HCT116 (cell line): ENCODE measurements at regions not wholly inside any gene's neighbourhood (a gene's known extent, or its start where the extent isn't known, plus 50 kb on each side); places are given as distances from the start of the nearest gene placed in this dataset.

ENCODE experiments used
- ATAC-seq: fragments of 200-7000 bp; cut with Tn5 transposase; 2 replicates; pipeline ENCODE4 v1.9.1; 2020; ENCODE audit warnings: mild to moderate bottlenecking, moderate library complexity
- BruUV-seq: library from RNA; stranded (reverse); fragments of 400-500 nt; replicated peaks from 2 replicates; lab custom pipeline; 2021; lab: Mats Ljungman, UMichigan
- CTCF ChIA-PET: fragments of 300-600 bp; sonication (Branson Sonifier 250); formaldehyde crosslinking; loops from one replicate; lab custom pipeline; 2021; ENCODE audit warnings: antibody characterized with exemption; lab: Charles Lee
- POLR2A ChIA-PET: fragments of 300-600, 350-600 bp; sonication (Branson Sonifier 250); formaldehyde crosslinking; loops from one replicate; lab custom pipeline; 2021; ENCODE audit warnings: antibody characterized with exemption; lab: Charles Lee
- RAD21 ChIA-PET, 2 experiments: fragments of 300-600 bp; sonication (Branson Sonifier 250); formaldehyde crosslinking; loops; one replicate each; lab custom pipeline; 2023; ENCODE audit warnings: low total read pairs in 2 of 2; ENCODE audit not compliant: uncharacterized antibody in 2 of 2, unreplicated experiment in 2 of 2, low non-redundant PET in 1 of 2; lab: Charles Lee
- DNase-seq: peaks from one replicate; pipeline ENCODE4 v3.0.0-alpha.2; 2010; ENCODE audit warnings: low read depth, low spot score
- H2AFZ ChIP-seq: fragments of 200-600 bp; shearing (Covaris generic), sonication (generic); 2 replicates; pipeline ENCODE4 v1.6.1; 2017; ENCODE audit warnings: low read depth, mixed run types, mixed read lengths, antibody characterized with exemption, low read length; ENCODE audit not compliant: poor library complexity, severe bottlenecking
- H3K27ac ChIP-seq: 2 replicates; pipeline ENCODE4 v1.5.1; 2012; ENCODE audit warnings: low read depth, low read length
- H3K27me3 ChIP-seq: fragments of 200-600 bp; sonication (generic); 2 replicates; pipeline ENCODE4 v1.6.1; 2016; ENCODE audit warnings: mixed run types, low read length, mixed read lengths; ENCODE audit not compliant: insufficient read depth
- H3K36me3 ChIP-seq, 2 experiments: fragments of 200-500 bp in 1 of 2; fragments of 200-600 bp in 1 of 2; sonication (Bioruptor generic) in 1 of 2; sonication (generic) in 1 of 2; 2 replicates each; pipeline versions ENCODE4 v1.5.1 to v1.6.1; 2014 to 2016; ENCODE audit warnings: low read length in 2 of 2, inconsistent platforms in 1 of 2, mixed read lengths in 1 of 2, mixed run types in 1 of 2; ENCODE audit not compliant: insufficient read depth in 2 of 2, control insufficient read depth in 1 of 2
- H3K4me1 ChIP-seq, 2 experiments: fragments of 200-600 bp in 1 of 2; sonication (generic) in 1 of 2; 2 replicates each; pipeline versions ENCODE4 v1.5.1 to v1.6.1; 2012 to 2017; ENCODE audit warnings: low read length in 2 of 2, inconsistent platforms in 1 of 2, mild to moderate bottlenecking in 1 of 2, mixed read lengths in 1 of 2, mixed run types in 1 of 2, moderate library complexity in 1 of 2; ENCODE audit not compliant: insufficient read depth in 2 of 2, control insufficient read depth in 1 of 2
- H3K4me2 ChIP-seq: fragments of 200-600 bp; sonication (generic); 2 replicates; pipeline ENCODE4 v1.6.1; 2017; ENCODE audit warnings: mixed run types, low read length, mixed read lengths
- H3K4me3 ChIP-seq, 2 experiments: fragments of 200-600 bp in 1 of 2; sonication (generic) in 1 of 2; replicated peaks in 1 of 2; 2 replicates each; pipeline ENCODE4 v1.5.1; 2011 to 2016; ENCODE audit warnings: low read length in 2 of 2, control low read depth in 1 of 2, low read depth in 1 of 2, mild to moderate bottlenecking in 1 of 2, mixed read lengths in 1 of 2, mixed run types in 1 of 2
- H3K79me2 ChIP-seq: fragments of 200-600 bp; sonication (generic); 2 replicates; pipeline ENCODE4 v1.6.1; 2017; ENCODE audit warnings: mild to moderate bottlenecking, mixed run types, low read length, moderate library complexity, mixed read lengths; ENCODE audit not compliant: insufficient read depth
- H3K9ac ChIP-seq: fragments of 200-600 bp; sonication (generic); 2 replicates; pipeline ENCODE4 v1.6.1; 2016; ENCODE audit warnings: low read length, mixed read lengths
- H3K9me2 ChIP-seq: fragments of 200-600 bp; sonication (generic), shearing (Covaris generic); 2 replicates; pipeline ENCODE4 v1.6.1; 2017; ENCODE audit warnings: mixed run types, mild to moderate bottlenecking, moderate library complexity; ENCODE audit not compliant: insufficient read depth
- H3K9me3 ChIP-seq, 2 experiments: fragments of 200-500 bp in 1 of 2; fragments of 200-600 bp in 1 of 2; sonication (Bioruptor generic) in 1 of 2; sonication (generic) in 1 of 2; 2 replicates each; pipeline ENCODE4 v1.6.1; 2014 to 2017; ENCODE audit warnings: low read length in 2 of 2, mixed read lengths in 2 of 2, inconsistent platforms in 1 of 2, low read depth in 1 of 2, mild to moderate bottlenecking in 1 of 2, mixed run types in 1 of 2, moderate library complexity in 1 of 2; ENCODE audit not compliant: control insufficient read depth in 1 of 2, insufficient read depth in 1 of 2
- H4K20me1 ChIP-seq: fragments of 200-600 bp; sonication (generic), shearing (Covaris generic); 2 replicates; pipeline ENCODE4 v1.6.1; 2017; ENCODE audit warnings: mixed run types, mild to moderate bottlenecking, moderate library complexity; ENCODE audit not compliant: insufficient read depth
- ATF3 ChIP-seq: IDR thresholded peaks from 2 replicates; pipeline ENCODE4 v1.6.1; 2012
- CBX3 ChIP-seq: IDR thresholded peaks from 2 replicates; pipeline ENCODE4 v1.6.1; 2012; ENCODE audit warnings: low read depth
- CEBPB ChIP-seq: IDR thresholded peaks from 2 replicates; pipeline ENCODE4 v1.6.1; 2012; ENCODE audit warnings: low read depth
- CTCF ChIP-seq, 3 experiments: fragments of 200-600 bp in 1 of 3; sonication (generic) in 1 of 3; IDR thresholded peaks in 2 of 3; conservative IDR thresholded peaks in 1 of 3; 2 replicates each; pipeline ENCODE4 v1.5.1; 2012 to 2017; ENCODE audit warnings: low read depth in 2 of 3, low read length in 2 of 3, antibody characterized with exemption in 1 of 3, borderline replicate concordance in 1 of 3, control low read depth in 1 of 3, mild to moderate bottlenecking in 1 of 3, mixed read lengths in 1 of 3, mixed run types in 1 of 3, moderate library complexity in 1 of 3; ENCODE audit not compliant: insufficient read depth in 1 of 3
- ELF1 ChIP-seq: IDR thresholded peaks from 2 replicates; pipeline ENCODE4 v1.6.1; 2012; ENCODE audit warnings: low read depth, borderline replicate concordance
- EZH2phosphoT487 ChIP-seq: fragments of 200-600 bp; IDR thresholded peaks from 2 replicates; pipeline ENCODE4 v1.6.1; 2018; ENCODE audit warnings: antibody characterized with exemption, borderline replicate concordance
- POLR2A ChIP-seq: IDR thresholded peaks from 2 replicates; pipeline ENCODE4 v1.7.0; 2011; ENCODE audit warnings: borderline replicate concordance; ENCODE audit not compliant: insufficient read depth, insufficient read length; ENCODE audit errors: extremely low read depth
- REST ChIP-seq: IDR thresholded peaks from 2 replicates; pipeline ENCODE4 v1.6.1; 2012; ENCODE audit warnings: low read depth
- SIN3A ChIP-seq: IDR thresholded peaks from 2 replicates; pipeline ENCODE4 v1.6.1; 2012; ENCODE audit warnings: low read depth
- TCF7L2 ChIP-seq: IDR thresholded peaks from 2 replicates; pipeline ENCODE4 v1.7.0; 2011; ENCODE audit warnings: borderline replicate concordance, inconsistent platforms; ENCODE audit not compliant: insufficient read depth, insufficient read length; ENCODE audit errors: extremely low read depth
- ZBTB33 ChIP-seq: IDR thresholded peaks from 2 replicates; pipeline ENCODE4 v1.6.1; 2011; ENCODE audit warnings: mild to moderate bottlenecking, low read length, moderate library complexity; ENCODE audit not compliant: insufficient replicate concordance; ENCODE audit errors: extremely low read depth
- ZNF274 ChIP-seq: fragments of 200-500 bp; sonication (Bioruptor generic); IDR thresholded peaks from 2 replicates; pipeline ENCODE4 v1.6.1; 2014; ENCODE audit warnings: mild to moderate bottlenecking, low read depth, low read length, inconsistent platforms
- intact Hi-C: fragments of 100-400 bp; cut with micrococcal nuclease; formaldehyde crosslinking; loops from 2 replicates; pipeline ENCODE4 v1.10.0; 2022

GRCh38 chr3:154795582-154795981, 284.5 kb upstream of the MME start:
- H3K4me3 ChIP-seq: no peak overlapping the region
- no peaks in the 10 kb centered on the region for H3K27me3 ChIP-seq
- no peak for DNase-seq
- TF ChIP-seq TCF7L2 (no peak), SIN3A (no peak), REST (no peak), CEBPB (no peak), ELF1 (no peak), ZNF274 (no peak), ZBTB33 (no peak), EZH2phosphoT487 (no peak), POLR2A (no peak), ATF3 (no peak), CBX3 (no peak), CTCF (IDR thresholded peaks at IDR 0.05 in 2 of 3, conservative IDR thresholded peaks at IDR 0.05 in 1 of 3; ENCODE audit: borderline replicate concordance in 1 of 3, insufficient read depth in 1 of 3, low read depth in 2 of 3, low read length in 2 of 3) (no peak)
- TF ChIP-seq, all 23 proteins: peak for 0
- ATAC-seq: no peak
- intact Hi-C loops: no loop called here
- H3K9me3 ChIP-seq: no peaks in the 10 kb centered on the region
- no peaks in the 10 kb centered on the region for H3K9me2 ChIP-seq
- no peaks in the 10 kb centered on the region for H3K4me1 ChIP-seq
- ChIA-PET POLR2A (no interaction called here), RAD21 (no interaction called here), CTCF (no interaction called here)
- no peaks in the 10 kb centered on the region for H3K36me3 ChIP-seq
- H4K20me1 ChIP-seq: no peaks in the 10 kb centered on the region
- no TSS peak for BruUV-seq
- no peaks in the 10 kb centered on the region for H3K79me2 ChIP-seq
- no peak overlapping the region for H3K27ac ChIP-seq
- no peak overlapping the region for H3K9ac ChIP-seq
- no peak overlapping the region for H2AFZ ChIP-seq
- H3K4me2 ChIP-seq: no peak overlapping the region
